ENCODE measurements at regions not wholly inside any gene's neighbourhood (a gene's known extent, or its start where the extent isn't known, plus 50 kb on each side); places are given as distances from the start of the nearest gene placed in this dataset.

DNA sequence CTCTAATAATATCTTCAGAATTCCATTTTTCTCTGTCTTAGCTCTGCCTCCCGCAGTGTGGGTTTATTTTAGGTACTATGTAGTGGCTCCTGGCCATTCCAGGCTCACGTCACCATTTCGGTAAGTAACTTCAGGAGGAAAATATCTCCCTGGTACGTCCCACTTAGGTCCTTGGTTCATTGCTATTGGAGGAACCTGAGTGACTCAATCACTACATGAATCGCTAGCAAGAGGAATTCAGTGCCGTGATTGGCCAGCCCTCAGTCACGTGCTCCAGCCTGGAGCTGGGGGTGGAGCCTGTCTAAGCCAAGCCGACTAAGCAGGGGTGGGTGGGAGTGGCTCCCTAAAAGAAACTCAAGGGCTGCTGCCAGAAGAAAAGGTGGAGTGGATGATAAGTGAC is 67.3 kb upstream of the E2F3 start:
- H3K27ac ChIP-seq = no peak overlapping the region
- H3K4me2 ChIP-seq = no peak overlapping the region
- no peaks in the 10 kb centered on the region for H3K27me3 ChIP-seq (ENCODE audit: insufficient read depth, low read depth)
- no peaks in the 10 kb centered on the region for H3K36me3 ChIP-seq (ENCODE audit: insufficient read depth)
- no peaks in the 10 kb centered on the region for H3K79me2 ChIP-seq (ENCODE audit: insufficient read depth, low read depth)
- no peak overlapping the region for H2AFZ ChIP-seq (ENCODE audit: low read depth)
- H3K9ac ChIP-seq = no peak overlapping the region
- no peaks in the 10 kb centered on the region for H4K20me1 ChIP-seq (ENCODE audit: insufficient read depth)
- TF ChIP-seq, protein P1, sequence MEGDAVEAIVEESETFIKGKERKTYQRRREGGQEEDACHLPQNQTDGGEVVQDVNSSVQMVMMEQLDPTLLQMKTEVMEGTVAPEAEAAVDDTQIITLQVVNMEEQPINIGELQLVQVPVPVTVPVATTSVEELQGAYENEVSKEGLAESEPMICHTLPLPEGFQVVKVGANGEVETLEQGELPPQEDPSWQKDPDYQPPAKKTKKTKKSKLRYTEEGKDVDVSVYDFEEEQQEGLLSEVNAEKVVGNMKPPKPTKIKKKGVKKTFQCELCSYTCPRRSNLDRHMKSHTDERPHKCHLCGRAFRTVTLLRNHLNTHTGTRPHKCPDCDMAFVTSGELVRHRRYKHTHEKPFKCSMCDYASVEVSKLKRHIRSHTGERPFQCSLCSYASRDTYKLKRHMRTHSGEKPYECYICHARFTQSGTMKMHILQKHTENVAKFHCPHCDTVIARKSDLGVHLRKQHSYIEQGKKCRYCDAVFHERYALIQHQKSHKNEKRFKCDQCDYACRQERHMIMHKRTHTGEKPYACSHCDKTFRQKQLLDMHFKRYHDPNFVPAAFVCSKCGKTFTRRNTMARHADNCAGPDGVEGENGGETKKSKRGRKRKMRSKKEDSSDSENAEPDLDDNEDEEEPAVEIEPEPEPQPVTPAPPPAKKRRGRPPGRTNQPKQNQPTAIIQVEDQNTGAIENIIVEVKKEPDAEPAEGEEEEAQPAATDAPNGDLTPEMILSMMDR (conservative IDR thresholded peaks at IDR 0.05; ENCODE audit: low read depth, low read length) = no peak
- no peaks in the 10 kb centered on the region for H3K4me1 ChIP-seq (ENCODE audit: low read depth, poor library complexity, severe bottlenecking)
- H3K4me3 ChIP-seq (IDR thresholded peaks at IDR 0.05; ENCODE audit: insufficient read depth, low read depth, low read length) = no peak overlapping the region

DNA sequence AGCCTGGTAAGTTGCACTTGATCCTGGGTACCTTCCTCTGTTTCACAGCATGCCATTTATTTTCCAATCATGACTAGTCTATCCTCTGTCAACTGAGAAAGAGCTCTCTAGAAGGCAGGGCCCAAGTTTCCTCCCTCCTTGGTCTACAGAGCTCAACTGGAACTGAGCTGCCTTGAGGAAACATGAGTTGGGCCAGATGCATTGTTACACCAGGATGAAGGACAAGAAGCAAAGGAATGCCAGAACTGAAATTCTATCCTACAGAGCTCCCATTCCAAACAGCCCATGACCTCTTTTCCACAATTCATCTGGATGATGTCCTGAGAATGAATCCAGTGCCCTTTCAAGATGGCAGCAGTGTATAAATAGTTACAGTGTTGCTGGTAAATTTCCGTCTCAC is 66.7 kb upstream of the E2F3 start:
- no peaks in the 10 kb centered on the region for H3K79me2 ChIP-seq (ENCODE audit: insufficient read depth, low read depth)
- no peak overlapping the region for H3K9ac ChIP-seq
- H2AFZ ChIP-seq (ENCODE audit: low read depth) = no peak overlapping the region

DNA sequence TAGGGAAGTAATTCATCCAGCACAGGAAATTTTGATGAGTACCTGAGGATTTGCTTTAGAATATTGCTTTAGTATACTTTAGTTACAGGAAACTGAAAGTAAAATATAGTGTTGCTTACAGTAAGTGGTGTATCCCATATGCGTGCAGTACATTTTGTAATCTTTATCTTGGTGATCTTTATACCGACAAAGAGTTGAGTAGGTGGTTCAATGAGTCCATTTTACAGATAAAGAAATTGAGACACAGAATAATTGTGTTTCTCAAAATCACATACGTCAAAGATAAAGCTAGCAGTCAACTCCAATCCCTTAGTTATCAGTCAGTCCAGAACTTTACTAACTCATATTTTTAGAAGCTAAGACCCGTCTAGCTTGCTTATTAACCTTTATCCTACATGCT is 65.8 kb upstream of the E2F3 start:
- Histone ChIP-seq H3K4me3 (IDR thresholded peaks at IDR 0.05; ENCODE audit: insufficient read depth, low read depth, low read length) (no peak overlapping the region), H3K9ac (no peak overlapping the region), H2AFZ (ENCODE audit: low read depth) (no peak overlapping the region), H3K79me2 (ENCODE audit: insufficient read depth, low read depth) (no peaks in the 10 kb centered on the region), H3K36me3 (ENCODE audit: insufficient read depth) (no peaks in the 10 kb centered on the region), H3K27ac (no peak overlapping the region), H3K4me1 (ENCODE audit: low read depth, poor library complexity, severe bottlenecking) (no peaks in the 10 kb centered on the region), H3K27me3 (ENCODE audit: insufficient read depth, low read depth) (no peaks in the 10 kb centered on the region), H4K20me1 (ENCODE audit: insufficient read depth) (no peaks in the 10 kb centered on the region), H3K4me2 (no peak overlapping the region)
- TF ChIP-seq, protein P1 (conservative IDR thresholded peaks at IDR 0.05; ENCODE audit: low read depth, low read length) = no peak

More for the DNA sequence above, 66.7 kb upstream of the E2F3 start:
- Histone ChIP-seq H4K20me1 (ENCODE audit: insufficient read depth) (no peaks in the 10 kb centered on the region), H3K27ac (no peak overlapping the region), H3K36me3 (ENCODE audit: insufficient read depth) (no peaks in the 10 kb centered on the region), H3K27me3 (ENCODE audit: insufficient read depth, low read depth) (no peaks in the 10 kb centered on the region), H3K4me1 (ENCODE audit: low read depth, poor library complexity, severe bottlenecking) (no peaks in the 10 kb centered on the region), H3K4me3 (IDR thresholded peaks at IDR 0.05; ENCODE audit: insufficient read depth, low read depth, low read length) (no peak overlapping the region), H3K4me2 (no peak overlapping the region)
- TF ChIP-seq, protein P1 (conservative IDR thresholded peaks at IDR 0.05; ENCODE audit: low read depth, low read length) = no peak

DNA sequence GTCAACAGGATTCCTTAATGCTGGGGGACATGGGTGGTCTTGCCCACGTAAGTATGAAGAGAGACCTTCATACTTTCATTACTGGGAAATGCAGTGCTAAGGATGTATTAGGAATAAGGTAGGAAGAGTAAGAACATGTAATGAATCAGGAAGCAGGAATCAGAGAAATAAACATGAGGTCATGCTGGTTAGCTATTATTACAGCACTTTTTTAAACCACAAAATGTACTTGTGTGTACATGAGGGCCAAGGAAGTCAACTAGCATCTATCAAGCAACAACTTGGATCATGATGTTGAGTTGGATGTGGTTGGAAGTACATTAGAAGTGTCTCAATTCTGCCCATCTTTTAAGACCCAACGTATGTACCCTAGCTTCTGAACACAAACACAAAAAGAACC is 63.5 kb upstream of the E2F3 start:
- Histone ChIP-seq H3K4me1 (ENCODE audit: low read depth, poor library complexity, severe bottlenecking) (no peaks in the 10 kb centered on the region), H4K20me1 (ENCODE audit: insufficient read depth) (no peaks in the 10 kb centered on the region), H3K9ac (no peak overlapping the region), H2AFZ (ENCODE audit: low read depth) (no peak overlapping the region), H3K27ac (no peak overlapping the region), H3K4me3 (IDR thresholded peaks at IDR 0.05; ENCODE audit: insufficient read depth, low read depth, low read length) (no peak overlapping the region), H3K27me3 (ENCODE audit: insufficient read depth, low read depth) (no peaks in the 10 kb centered on the region), H3K4me2 (no peak overlapping the region), H3K79me2 (ENCODE audit: insufficient read depth, low read depth) (no peaks in the 10 kb centered on the region), H3K36me3 (ENCODE audit: insufficient read depth) (no peaks in the 10 kb centered on the region)
- TF ChIP-seq, protein P1 (conservative IDR thresholded peaks at IDR 0.05; ENCODE audit: low read depth, low read length) = no peak

Data from KMS-11 (cell line).